ENCODE measurements at regions not wholly inside any gene's neighbourhood (a gene's known extent, or its start where the extent isn't known, plus 50 kb on each side); places are given as distances from the start of the nearest gene placed in this dataset.

DNA sequence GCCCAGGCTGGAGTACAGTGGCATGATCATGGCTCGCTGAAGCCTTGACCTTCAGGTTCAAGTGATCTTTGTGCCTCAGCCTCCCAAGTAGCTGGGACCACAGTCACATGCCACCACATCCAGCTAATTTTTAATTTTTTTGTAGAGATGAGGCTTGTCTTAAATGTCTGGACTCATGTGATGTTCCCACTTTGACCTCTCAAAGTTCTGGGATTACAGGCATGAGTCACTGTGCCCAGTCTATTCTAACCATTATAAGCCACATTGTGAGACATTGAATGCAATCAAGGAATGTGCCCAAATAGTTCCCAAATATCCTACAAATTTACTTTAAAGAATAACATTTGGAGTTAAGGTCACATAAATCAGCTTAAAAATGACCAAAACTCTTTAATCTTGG lies 130.7 kb upstream of the ARID2 start:
- TF ChIP-seq, protein P1, sequence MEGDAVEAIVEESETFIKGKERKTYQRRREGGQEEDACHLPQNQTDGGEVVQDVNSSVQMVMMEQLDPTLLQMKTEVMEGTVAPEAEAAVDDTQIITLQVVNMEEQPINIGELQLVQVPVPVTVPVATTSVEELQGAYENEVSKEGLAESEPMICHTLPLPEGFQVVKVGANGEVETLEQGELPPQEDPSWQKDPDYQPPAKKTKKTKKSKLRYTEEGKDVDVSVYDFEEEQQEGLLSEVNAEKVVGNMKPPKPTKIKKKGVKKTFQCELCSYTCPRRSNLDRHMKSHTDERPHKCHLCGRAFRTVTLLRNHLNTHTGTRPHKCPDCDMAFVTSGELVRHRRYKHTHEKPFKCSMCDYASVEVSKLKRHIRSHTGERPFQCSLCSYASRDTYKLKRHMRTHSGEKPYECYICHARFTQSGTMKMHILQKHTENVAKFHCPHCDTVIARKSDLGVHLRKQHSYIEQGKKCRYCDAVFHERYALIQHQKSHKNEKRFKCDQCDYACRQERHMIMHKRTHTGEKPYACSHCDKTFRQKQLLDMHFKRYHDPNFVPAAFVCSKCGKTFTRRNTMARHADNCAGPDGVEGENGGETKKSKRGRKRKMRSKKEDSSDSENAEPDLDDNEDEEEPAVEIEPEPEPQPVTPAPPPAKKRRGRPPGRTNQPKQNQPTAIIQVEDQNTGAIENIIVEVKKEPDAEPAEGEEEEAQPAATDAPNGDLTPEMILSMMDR (IDR thresholded peaks at IDR 0.05; ENCODE audit: low read depth, low read length) = no peak
- no peak for TF ChIP-seq EZH2phosphoT487 (IDR thresholded peaks at IDR 0.05; ENCODE audit: low read depth)
